HG03439 (cell line): ENCODE measurements at regions not wholly inside any gene's neighbourhood (a gene's known extent, or its start where the extent isn't known, plus 50 kb on each side); places are given as distances from the start of the nearest gene placed in this dataset.

Source experiments
- ATAC-seq: cut with Tn5 transposase; IDR thresholded peaks from one replicate; pipeline ENCODE4 v1.9.1; 2021; ENCODE audit warnings: mild to moderate bottlenecking, moderate library complexity; ENCODE audit not compliant: unreplicated experiment

DNA sequence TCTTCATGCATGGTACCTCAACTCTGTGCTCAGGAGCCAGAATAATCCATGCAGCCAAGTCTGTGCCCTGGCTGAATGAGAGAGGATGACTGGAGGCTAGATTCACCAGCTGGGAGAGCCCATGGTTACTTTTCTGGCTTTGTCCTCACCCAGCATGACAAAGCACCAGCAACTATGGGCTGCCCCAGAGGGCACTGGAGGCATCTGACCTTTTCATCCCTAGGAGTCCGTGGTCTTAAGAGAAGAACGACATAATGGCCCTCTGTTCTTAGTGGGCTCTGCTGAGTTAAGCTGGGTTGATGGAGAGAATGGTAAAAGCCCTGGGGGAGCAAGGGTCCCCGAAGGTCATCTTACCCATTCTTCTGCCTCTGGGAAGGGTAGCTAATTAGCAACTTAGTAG, 54.6 kb upstream of the TNP1 start:
- ATAC-seq = no peak

DNA sequence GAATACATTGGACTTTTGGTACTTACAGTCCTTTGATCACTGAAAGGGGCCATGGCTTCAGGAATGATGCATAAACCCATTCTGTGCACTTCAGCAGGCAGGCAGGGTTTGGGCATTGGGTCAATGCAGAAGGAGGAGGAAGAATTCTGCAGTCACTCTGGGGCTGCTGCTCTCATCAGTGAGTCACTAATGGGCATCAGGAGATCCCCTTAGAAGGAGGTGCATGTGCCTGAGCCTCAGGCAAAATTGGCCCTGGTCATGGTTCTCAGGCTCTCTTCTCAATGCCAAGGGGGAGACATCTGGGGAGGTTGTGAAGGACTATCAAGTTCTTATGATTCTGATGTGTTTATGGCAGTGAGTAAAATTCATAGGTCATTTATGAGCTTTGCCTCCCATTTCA, 52.0 kb upstream of the TNP1 start:
- no peak for ATAC-seq

DNA sequence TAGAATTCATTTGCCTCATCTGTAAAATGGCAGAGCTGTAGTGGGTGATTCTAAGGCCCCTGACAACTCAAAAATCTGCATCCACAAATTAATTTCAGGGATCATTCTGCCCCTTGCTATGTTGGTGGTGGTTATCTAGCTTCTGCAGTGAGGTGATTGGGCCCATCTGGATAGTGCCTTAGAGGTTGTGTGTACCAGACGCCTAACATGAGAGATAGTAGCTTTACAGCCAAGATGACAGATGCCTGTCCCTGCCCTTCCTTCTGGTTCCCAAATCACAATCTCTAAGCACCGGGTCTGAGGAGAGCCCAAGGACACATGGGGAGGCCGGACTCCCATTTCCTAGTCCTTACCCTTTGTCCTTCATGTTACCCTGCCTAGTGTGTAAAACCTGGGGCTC, 51.1 kb upstream of the TNP1 start:
- no peak for ATAC-seq

DNA sequence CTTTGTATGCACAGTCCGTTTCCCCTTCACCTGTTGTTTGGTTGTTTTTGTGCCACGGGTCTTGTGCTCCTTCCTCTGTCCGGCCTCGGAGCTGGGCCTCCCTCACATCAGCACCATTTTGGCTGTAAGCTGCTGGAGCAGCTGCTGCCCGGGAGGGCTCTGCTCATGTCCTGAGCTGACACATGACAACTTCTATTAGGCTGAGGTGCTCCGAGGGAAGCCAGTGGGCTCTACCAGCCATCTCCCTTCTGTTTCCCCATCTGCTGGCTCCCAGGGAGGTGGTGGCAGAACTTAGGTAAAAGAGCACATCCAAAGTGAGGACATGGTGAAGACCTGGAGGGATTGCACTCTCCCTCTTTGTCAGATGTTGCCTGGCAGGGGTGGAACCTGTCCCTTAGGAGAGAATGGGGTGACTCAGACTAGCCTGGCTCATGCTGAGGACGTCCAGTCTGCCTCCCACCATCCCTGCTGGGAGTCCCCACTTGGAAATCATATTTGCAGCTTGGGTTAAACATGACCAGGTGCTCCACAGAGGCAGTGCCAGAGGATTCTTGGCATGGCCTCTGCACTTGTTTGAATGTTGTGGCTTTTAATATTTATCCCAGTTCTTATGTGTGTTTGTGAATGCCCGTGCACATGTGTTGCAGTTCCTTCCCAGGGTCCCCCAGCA, 49.8 kb upstream of the TNP1 start:
- no peak for ATAC-seq
